ENCODE measurements at regions not wholly inside any gene's neighbourhood (a gene's known extent, or its start where the extent isn't known, plus 50 kb on each side); places are given as distances from the start of the nearest gene placed in this dataset.

GRCh38 chr4:29131304-29131703 is 1588.9 kb upstream of the PCDH7 start:
- H3K4me3 ChIP-seq (ENCODE audit: low read depth, low read length), result no peak overlapping the region
- TF ChIP-seq, protein P1, sequence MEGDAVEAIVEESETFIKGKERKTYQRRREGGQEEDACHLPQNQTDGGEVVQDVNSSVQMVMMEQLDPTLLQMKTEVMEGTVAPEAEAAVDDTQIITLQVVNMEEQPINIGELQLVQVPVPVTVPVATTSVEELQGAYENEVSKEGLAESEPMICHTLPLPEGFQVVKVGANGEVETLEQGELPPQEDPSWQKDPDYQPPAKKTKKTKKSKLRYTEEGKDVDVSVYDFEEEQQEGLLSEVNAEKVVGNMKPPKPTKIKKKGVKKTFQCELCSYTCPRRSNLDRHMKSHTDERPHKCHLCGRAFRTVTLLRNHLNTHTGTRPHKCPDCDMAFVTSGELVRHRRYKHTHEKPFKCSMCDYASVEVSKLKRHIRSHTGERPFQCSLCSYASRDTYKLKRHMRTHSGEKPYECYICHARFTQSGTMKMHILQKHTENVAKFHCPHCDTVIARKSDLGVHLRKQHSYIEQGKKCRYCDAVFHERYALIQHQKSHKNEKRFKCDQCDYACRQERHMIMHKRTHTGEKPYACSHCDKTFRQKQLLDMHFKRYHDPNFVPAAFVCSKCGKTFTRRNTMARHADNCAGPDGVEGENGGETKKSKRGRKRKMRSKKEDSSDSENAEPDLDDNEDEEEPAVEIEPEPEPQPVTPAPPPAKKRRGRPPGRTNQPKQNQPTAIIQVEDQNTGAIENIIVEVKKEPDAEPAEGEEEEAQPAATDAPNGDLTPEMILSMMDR (IDR thresholded peaks at IDR 0.05; ENCODE audit: control insufficient read depth, extremely low read depth, insufficient read depth), result peak; percentile 31; the same call in 1 of the 2 replicates
- DNase-seq (ENCODE audit: low read depth), result no peak

GRCh38 chr4:29142708-29143107 is 1577.5 kb upstream of the PCDH7 start:
- no peak overlapping the region for H3K4me3 ChIP-seq (ENCODE audit: low read depth, low read length)
- TF ChIP-seq, protein P1 (IDR thresholded peaks at IDR 0.05; ENCODE audit: control insufficient read depth, extremely low read depth, insufficient read depth), result no peak
- no peak for DNase-seq (ENCODE audit: low read depth)

DNA sequence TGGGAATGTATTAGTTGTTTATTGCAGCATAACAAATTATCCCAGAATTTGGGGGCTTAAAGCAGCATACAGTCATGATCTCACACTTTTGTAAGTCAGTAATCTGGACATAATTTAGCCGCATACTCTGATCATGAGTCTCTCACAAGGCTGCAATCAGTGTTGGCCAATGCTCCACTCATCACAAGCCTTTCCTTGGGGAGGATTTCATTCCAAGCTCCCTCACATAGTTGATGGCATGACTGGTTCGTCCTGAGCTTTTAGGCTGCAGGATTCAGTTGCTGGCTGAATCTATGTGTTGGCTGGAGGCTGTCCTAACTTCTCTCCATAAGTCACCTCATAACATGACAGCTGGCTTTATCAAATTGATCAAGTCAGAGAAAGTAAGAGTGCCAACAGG is 1568.6 kb upstream of the PCDH7 start:
- TF ChIP-seq, protein P1 (IDR thresholded peaks at IDR 0.05; ENCODE audit: control insufficient read depth, extremely low read depth, insufficient read depth), result no peak
- H3K4me3 ChIP-seq (ENCODE audit: low read depth, low read length), result no peak overlapping the region
- no peak for DNase-seq (ENCODE audit: low read depth)

- TF ChIP-seq, protein P1 (IDR thresholded peaks at IDR 0.05; ENCODE audit: control insufficient read depth, extremely low read depth, insufficient read depth), result no peak
- DNase-seq (ENCODE audit: low read depth), result no peak
- no peak overlapping the region for H3K4me3 ChIP-seq (ENCODE audit: low read depth, low read length)
Observed at GRCh38 chr4:29153642-29154041, 1566.5 kb upstream of the PCDH7 start.

GRCh38 chr4:29175291-29175690 is 1544.9 kb upstream of the PCDH7 start:
- H3K4me3 ChIP-seq (ENCODE audit: low read depth, low read length), result no peak overlapping the region
- DNase-seq (ENCODE audit: low read depth), result no peak
- TF ChIP-seq, protein P1 (IDR thresholded peaks at IDR 0.05; ENCODE audit: control insufficient read depth, extremely low read depth, insufficient read depth), result no peak

DNA sequence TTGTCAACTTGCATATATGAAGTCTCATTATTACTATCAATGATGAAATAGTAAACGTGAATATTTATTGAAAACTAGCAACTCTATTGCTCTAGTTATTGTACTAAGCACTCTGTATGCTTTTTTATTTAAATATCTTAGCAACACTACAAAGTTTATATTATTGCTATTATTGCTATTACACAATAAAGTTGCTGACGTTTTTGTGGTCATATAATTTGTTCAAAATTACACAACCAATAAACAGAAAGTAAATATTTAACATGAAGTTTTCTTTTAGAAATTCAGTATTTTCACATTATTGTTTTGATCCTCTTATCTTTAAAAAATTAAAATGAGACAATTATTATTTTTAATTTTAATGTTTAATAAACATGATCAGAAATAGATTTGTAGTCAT is 1521.1 kb upstream of the PCDH7 start:
- no peak overlapping the region for H3K4me3 ChIP-seq (ENCODE audit: low read depth, low read length)
- DNase-seq (ENCODE audit: low read depth), result no peak
- TF ChIP-seq, protein P1 (IDR thresholded peaks at IDR 0.05; ENCODE audit: control insufficient read depth, extremely low read depth, insufficient read depth), result no peak

GRCh38 chr4:29199485-29199884 is 1520.7 kb upstream of the PCDH7 start:
- DNase-seq (ENCODE audit: low read depth), result no peak
- no peak overlapping the region for H3K4me3 ChIP-seq (ENCODE audit: low read depth, low read length)
- TF ChIP-seq, protein P1 (IDR thresholded peaks at IDR 0.05; ENCODE audit: control insufficient read depth, extremely low read depth, insufficient read depth), result no peak

All from LNCaP clone FGC (cell line).